T-helper 9 cell (primary cell): ENCODE measurements at regions not wholly inside any gene's neighbourhood (a gene's known extent, or its start where the extent isn't known, plus 50 kb on each side); places are given as distances from the start of the nearest gene placed in this dataset.
"Not testable (repeated sequence)": the region's sequence is repeated elsewhere in the genome, so short reads cannot be mapped to it uniquely, and the experiment has no call there.

Experiments
- DNase-seq: peaks from one replicate; pipeline ENCODE4 v3.0.0-alpha.2; 2020

DNA sequence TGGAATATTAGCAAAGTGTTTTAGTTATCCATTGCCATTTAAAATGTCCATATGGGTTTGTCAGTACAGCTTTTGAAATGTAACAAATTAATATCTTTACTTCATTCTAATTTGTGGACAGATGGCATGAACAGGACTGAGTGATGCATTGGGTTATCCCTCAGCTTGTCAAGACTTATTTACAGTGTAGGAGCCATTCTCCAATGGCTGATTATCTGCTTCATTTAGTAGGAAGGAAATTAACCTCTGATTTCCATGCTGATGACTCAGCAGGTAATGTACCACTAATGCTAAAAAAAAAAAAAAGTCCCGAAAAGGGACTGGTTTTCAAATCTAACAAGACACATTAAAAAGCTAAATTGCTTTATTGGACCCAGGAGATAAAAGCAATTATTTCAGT, 1149.0 kb upstream of the USP15 start:
- no peak for DNase-seq

DNA sequence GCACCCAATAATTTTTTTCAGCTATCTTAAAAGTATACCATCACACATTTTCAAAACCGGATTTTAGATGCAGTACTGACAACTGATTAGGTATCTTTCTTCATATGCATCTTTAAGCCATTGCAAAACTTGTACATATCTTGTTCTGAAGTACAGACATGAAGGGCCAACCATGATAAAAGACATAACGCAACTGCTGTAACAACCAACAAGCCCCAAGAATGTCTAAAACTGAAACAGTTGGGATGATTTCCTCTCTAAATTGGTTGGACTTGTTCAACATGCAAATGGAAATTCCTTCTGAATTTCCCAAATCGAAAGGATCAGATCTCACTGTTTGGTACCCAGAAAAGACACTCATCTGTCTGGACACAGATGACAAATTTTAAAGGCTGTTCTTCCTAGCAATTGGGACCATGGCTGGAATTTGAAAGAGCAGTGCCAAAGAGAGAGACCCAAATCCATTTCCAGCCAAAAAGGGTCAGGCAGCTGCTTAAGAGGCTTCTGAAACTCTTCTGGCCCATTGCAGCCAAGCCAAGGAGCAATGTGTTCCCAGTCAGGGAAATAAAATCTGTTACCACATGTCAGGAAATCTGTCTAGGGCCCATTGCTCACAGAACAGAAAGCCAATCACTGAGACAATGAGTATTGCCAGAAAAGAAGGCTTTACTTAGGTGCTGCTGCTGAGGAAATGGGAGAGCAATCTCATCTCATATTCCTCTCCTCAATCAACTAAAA, 1122.4 kb upstream of the USP15 start:
- no peak for DNase-seq

DNA sequence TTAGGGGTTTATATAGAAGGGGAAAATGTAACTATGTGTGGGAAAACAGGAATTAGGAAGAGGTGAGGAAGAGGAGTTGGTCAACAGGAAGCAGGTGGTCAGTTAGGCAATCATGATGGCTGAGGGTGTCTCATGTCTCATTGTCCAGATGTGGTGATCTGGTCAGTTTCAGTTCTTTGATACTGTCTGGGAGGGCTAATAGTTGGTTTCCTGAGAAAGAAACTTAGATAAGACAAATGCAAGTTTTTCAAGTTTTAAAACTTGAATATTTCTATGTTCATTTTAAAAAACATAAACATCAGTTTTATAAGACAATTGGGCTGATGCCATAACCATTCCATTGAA, 1121.8 kb upstream of the USP15 start:
- DNase-seq, result no peak

DNA sequence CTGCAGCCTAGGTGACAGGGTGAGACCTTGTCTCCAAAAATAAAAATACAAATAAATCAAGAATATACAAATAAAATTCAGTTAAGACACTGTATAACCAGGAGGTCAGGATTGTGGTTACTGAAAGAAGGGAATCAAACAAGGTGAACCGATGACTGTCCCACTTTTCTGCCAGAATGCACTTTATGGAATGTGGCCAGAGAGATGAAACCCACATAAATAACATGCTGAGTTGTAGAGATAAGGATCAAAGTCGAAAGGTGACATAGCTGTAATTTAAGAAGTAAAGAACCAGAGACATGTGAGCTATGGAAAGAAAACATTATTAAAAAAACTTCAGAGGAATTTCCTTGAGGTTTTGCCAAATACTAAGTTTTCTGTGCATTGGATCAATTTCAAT, 1098.2 kb upstream of the USP15 start:
- no peak for DNase-seq

DNA sequence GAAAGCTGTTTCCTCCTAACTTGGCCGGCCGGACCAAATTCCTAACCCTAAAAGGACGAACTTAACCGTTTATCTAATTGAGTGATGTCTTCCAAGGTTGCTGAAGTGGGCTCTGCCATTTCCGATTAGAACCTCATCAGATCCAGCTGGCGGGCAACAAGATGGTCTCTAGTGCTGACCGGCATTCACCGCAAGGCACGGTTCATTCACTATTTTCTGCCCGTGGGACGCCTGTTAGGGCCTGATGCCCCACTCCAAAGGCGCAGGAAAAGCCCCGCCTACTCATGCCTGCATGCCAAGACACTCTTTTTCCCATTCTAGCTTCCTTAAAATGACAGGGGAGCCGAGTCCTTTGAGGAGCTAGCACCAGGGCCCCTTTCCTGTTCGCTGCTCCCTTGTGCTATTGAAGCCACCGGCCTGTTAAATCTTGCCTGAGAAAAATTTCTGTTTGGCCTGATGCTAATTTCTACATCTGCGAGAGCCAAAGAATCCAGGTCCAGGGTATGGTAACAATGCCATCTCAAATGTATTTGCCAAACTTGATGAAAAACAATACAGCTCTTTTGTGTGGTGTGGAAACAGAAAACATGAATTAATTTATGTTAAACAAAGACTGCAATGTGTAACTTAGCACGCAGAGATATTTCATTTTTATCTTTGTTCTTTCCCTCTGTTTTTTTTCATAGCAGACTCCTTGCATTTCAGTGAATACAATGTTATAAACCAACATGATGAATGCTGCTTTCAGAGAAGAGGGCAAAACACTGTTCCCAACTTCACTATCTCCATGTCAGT, 1071.2 kb upstream of the USP15 start:
- DNase-seq, result no peak

DNA sequence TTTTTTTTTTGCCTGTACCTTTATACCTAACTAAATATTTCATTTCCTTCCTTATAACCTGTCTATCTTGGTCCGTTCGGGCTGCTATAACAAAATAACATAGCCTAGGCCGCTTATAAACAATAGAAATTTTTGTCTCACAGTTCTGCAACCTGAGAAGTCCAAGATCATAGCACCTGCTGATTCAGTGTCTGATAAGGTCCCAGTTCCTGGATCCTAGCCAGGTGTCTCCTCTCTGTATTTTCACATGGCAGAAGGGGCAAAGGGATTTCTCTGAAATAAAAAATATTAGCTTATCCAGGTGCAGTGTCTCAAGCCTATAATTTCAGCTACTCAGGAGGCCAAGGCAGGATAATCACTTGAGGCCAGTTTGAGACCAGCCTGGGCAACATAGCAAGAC, 1046.6 kb upstream of the USP15 start:
- no peak for DNase-seq

DNA sequence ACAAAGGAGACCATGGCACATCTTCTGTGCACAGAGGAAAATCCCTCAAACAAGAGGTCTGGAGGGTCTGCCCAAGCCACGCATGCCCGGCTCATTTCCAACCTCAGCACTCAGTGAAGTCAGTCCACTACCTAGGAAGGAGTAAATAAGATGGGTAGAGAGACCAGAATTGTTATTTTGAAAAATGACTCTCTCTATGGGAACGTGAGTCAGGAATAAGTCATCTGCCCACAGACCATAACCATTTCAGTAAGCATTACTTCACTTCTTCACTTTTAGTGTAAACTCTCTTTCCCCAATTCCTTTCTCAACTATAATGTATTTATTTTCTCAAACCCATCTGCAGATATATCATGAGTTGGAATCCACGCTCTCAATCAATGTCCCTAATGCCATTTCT, 1039.9 kb upstream of the USP15 start:
- no peak for DNase-seq

DNA sequence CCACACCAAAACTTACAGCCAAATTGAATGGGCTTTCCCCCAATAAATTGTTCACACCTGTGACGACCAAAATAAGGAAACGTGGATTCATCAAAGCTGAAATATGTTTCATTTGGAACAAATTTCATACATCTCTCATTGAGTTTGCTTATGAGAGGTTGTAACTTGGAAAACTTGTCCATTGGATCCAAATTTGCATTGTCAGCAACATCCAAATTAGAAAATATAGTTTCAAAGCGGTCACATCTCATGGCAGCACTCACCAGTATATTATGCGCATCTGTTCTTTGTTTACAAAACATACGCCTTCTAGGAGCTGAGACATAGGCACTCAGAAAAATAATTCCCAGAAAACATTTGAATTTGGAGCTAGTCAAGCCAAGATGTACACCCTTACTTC, 1028.2 kb upstream of the USP15 start:
- DNase-seq, result no peak

DNA sequence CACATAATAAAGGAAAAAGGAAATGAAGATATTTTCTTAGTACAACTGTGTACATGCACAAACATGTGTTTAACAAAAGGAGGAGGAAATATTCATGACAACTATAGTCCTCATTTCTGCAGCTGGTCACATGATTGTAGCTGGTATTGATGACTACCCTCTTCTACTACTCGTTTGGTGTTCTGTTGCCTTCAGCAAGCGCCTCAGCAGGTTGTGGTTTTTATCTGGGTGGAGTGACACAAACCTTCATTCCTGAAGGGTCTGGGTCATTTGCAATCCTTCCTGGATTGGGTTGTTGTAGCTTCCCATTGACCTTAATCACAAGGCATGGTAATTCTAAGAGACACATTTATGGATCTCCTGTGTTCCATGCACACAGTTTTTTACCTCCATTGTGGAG, 1009.9 kb upstream of the USP15 start:
- DNase-seq, result no peak

DNA sequence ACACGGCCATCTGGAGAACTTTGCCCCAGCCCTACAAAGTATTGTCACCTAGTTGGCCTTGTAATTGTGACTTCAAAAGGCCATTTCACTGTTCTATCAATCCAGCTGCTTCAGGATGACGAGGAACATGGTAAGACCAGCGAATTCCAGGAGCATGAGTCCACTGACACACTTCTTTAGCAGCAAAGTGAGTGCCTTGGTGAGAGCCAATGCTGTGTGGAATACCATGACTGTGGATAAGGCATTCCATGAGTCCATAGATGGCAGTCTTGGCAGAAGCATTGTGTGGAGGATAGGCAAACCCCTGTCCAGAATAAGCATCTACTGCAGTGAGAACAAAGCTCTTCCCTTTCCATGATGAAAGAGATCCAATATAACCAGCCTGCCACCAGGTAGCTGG, 1009.1 kb upstream of the USP15 start:
- no peak for DNase-seq

DNA sequence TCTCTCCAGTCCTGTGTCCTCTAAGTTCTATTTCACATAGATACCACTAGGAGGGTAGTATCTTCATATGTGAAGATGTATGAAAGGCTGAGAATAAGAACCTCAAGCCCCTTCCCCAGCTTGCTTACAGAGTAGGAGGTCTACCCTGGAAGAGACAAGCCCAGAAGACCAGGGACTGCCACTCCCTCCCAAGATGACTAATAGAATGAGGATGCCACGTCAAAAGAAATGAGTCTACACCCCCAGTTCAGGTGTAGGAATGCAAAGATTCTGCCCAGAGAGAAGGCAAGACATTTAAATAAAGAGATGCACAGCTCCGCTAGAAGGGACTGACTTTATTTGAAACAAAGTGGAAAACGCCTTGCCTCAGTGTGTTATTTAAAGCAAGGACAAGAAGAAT, 1006.0 kb upstream of the USP15 start:
- DNase-seq, result no peak

DNA sequence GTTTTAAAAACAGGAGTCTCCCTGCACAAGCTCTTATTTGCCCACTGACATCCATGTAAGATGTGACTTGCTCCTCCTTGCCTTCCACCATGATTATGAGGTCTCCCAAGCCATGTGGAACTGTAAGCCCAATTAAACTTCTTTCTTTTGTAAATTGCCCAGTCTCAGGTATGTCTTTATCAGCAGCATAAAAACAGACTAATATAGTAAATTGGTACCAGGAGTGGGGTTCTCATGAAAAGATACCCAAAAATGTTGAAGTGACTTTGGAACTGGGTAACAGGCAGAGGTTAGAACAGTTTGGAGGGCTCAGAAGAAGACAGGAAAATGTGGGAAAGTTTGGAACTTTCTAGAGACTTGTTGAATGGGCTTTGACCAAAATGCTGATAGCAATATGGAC, 995.9 kb upstream of the USP15 start:
- DNase-seq, result not testable (repeated sequence)

DNA sequence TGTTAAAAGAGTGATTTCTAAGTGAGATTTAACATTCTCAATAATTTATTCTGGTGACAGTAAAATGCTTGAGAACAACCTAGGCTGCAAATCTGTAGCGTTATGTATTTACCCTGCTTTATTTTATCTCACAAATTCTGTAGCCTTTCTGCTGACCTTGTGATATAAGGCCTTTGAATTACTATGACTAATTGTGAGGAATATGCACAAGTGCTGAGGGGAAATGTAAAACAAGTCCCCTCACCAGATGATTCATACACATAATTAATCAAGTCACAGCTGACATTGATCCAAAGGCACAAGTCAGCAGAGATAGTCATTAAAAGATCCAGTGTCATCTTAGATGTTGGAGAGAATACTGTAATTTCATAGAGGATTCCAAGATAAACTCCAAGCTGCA, 992.7 kb upstream of the USP15 start:
- DNase-seq, result no peak

DNA sequence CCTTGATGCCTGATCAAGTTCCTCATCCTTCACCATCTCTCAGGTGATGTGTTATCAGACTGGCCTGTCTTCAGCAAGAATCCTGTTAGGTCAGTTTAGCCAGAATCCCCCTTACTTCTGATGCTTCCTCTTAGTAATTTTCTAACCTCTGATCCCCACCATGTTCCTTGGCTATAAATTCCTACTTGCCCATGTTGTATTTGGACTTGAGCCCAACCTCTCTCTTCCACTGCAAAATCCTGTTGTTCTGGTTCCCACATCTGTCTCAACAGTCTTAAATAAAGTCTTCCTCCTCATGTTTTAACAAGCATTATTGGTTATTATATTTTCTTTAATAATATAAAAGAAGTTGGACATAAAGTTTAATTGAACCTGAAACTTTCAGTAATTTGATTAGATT, 987.8 kb upstream of the USP15 start:
- DNase-seq, result no peak

DNA sequence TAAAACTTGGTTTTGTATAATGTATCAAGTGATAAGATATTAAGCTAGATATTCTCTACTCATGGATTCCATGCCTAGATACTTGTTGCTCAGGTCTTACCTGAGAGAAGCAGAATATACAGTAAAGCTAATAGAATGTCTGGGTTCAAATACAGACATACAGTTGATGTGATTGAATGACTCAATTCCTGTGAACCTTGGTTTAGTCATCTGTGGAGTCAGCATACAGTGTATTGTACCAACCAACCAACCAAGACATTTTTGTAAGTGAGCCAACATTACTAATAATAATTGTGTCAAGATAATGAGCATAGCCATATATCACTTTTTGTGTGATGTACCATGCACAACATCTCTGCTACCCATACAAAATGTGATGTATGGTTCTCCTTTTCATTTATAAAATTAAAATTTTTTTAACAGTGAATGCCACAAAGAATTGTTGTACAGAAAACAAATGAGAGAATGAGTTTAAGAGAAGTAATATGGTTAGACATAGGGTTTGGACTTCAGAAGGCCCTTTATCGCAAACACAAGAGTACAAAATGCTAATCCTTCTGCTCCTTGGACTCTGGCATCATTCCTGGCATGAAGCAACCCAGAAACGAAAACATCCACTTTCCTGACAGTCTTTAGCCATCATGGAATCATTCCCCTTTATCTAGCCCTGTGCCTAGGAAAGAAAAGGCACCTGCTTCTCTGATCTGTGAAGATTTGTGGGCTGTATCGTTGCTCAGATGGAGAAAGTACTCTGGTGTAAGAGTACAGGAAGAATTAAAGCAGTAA, 977.2 kb upstream of the USP15 start:
- DNase-seq, result no peak

DNA sequence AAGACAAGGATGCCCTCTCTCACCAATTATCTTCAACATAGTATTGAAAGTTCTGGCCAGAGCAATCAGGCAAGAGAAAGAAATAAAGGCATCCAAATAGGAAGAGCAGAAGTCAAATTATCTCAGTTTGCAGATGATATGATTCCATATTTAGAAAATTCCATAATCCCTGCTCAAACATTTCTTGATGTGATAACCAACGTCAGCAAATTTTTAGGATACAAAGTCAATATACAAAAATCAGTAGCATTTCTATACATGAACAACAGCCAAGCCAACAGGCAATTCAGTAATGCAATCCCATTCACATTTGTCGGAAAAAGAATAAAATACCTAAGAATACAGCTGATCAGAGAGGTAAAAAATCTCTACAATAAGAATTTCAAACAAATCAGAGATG, 969.7 kb upstream of the USP15 start:
- DNase-seq, result no peak

DNA sequence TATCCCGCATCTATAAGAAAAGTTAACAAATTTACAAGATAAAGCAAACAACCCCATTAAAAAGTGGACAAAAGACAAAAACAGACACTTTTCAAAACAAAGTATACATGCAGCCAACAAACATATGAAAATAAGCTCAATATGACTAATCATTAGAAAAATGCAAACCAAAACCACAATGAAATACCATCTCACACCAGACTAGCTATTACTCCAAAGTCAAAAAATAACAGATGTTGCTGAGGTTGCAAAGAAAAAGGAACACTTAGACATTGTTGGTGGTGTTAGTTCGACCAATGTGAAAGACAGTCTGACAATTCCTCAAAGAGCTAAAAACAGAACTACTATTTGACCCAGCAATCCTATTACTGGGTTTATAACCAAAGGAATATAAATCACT, 968.6 kb upstream of the USP15 start:
- DNase-seq, result no peak

DNA sequence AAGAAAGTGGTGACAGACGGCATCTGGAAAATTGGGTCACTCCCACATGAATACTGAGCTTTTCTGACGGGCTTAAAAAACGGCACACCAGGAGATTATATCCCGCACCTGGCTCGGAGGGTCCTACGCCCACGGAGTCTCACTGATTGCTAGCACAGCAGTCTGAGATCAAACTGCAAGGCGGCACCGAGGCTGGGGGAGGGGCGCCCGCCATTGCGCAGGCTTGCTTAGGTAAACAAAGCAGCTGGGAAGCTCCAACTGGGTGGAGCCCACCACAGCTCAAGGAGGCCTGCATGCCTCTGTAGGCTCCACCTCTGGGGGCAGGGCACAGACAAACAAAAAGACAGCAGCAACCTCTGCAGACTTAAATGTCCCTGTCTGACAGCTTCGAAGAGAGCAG, 966.2 kb upstream of the USP15 start:
- DNase-seq, result not testable (repeated sequence)

DNA sequence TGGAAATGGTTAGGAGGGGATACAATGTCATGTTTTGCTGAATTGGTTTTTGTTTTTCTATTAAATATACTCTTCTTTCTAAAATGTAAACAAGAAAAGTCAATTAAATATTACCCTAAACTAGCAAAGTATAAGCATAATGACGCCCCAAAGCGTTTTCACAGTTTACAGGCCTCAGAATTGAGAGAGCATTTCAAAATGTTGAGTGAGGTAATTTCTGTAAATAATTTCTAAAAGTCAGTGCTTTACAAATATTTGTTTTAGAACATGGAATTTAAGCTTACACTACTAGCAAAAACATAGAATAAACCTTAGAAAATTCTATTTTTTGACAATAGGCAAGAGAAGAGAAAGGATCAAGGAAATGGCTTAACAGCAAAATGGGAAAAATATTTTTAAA, 958.4 kb upstream of the USP15 start:
- no peak for DNase-seq

DNA sequence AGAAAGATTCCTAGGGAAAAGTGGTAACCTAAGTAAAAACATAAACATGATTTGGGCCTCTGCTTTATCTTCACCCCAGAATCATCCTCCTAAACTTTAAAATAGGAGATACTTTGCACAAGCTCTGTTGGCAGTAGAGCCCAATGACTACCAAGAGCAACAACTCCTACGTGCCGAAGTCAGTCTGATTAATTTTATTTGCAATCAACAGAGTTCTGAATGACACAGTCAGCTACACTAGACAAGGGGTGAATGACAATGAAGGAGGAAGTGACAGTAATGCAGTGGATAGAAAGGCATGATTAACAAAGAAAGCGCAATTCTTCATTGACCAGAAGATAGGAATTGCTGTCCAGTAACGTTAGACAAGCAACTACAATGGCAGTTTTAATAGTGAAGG, 957.9 kb upstream of the USP15 start:
- DNase-seq, result no peak

DNA sequence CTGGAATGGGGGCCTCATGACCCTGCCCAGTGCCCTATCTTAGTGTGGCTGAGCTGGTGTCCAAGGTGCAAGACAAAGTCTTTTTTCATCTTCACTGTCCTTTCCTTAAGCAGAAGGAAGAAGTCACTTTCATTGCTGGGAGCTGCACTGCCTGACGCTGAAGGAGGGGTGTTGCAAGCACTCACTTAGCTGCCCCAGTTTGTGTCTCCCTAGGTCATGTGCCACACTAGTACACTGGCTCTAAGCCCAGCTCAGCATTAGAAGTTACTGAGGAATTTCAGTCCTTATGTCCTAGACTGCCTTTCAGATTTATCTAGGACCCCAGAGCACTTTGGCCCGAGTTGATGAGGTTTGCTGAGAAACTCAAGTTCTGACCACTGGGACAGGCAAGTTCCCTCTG, 952.0 kb upstream of the USP15 start:
- no peak for DNase-seq

DNA sequence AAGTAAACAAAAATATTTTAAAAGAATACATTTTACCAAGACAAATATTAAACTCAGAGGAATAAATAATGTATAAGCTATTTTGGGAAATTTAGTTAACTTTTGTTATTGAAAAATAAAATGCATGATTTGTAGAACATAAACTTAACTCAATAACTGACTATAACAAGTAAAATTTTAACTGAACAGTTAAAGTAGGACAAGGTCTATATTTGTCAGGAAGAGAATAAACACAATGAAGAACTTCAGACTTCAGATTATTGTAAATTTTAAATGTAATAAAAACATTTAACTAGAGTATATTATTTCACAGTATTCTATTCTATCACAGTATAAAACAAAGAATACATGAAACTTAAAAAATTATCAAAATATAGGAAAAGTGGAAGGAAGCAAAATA, 948.8 kb upstream of the USP15 start:
- DNase-seq, result no peak

DNA sequence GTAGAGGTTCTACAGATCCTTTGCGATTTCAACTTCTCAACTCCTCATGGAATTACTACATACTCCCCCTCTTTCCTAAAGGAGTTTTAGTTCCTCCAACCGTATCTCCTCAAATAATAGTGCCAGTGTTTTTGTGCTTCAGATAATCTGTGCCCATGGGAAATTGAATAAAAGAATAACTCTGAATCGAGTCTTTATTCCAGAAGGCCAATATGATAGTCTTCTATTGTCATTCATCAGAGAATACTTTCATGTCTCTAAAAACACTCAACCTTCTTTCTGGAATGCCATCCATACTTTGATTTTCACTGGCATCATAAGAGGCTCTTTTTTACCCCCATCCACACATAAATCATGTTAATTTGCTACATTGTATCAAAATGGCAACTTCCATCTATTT, 911.3 kb upstream of the USP15 start:
- DNase-seq, result no peak

DNA sequence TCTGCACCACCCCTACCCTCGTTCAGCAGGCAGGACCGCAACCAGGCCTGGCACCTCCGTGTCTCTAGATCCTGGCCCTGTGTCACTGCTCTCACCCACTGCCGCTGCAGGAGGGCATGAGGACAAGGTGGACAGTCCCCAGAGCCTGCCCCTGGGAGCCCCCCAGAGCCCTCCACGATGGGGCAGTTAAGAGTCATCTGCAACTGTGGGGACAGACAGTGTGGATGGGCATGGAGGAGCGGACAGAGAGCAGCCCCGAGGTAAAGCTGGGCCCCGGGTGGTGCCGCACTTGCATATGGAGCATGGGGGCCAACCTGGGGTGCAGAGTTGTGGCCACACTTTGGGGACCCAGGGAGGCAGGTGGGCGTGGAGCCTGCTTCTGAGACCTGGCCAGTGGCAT, 905.1 kb upstream of the USP15 start:
- DNase-seq, result no peak
